A549 (cell line): ENCODE measurements at regions not wholly inside any gene's neighbourhood (a gene's known extent, or its start where the extent isn't known, plus 50 kb on each side); places are given as distances from the start of the nearest gene placed in this dataset.

ENCODE experiments used
- ATAC-seq, 2 experiments: fragments of 200-7000 bp in 1 of 2; fragments of >200 bp in 1 of 2; cut with Nextera tagmentation in 1 of 2; cut with Tn5 transposase in 1 of 2; 3 replicates each; pipeline versions ENCODE4 v1.8.0 to v1.9.1; 2018 to 2020; ENCODE audit warnings: mild to moderate bottlenecking in 1 of 2, moderate library complexity in 1 of 2
- CTCF ChIA-PET: fragments of 300-600 bp; sonication (Branson Sonifier 250); formaldehyde crosslinking; extraction: SDS; loops from one replicate; lab custom pipeline; 2021; ENCODE audit warnings: antibody characterized with exemption, inconsistent platforms; lab: Yijun Ruan, JAX
- POLR2A ChIA-PET: fragments of 350-600 bp; formaldehyde crosslinking; extraction: SDS; loops from one replicate; lab custom pipeline; 2021; ENCODE audit warnings: antibody characterized with exemption, inconsistent platforms; lab: Yijun Ruan, JAX
- DNase-seq, 2 experiments: peaks; one replicate each; pipeline versions ENCODE4 v3.0.0 to v3.0.0-alpha.2; 2011 to 2016; ENCODE audit warnings: low read depth in 1 of 2, low spot score in 1 of 2
- FAIRE-seq: peaks from 2 replicates; lab custom pipeline; 2011; peaks lifted over from hg19 to GRCh38; lab: Jason Lieb, UNC
- H3K27ac ChIP-seq, 2 experiments: fragments of >200 bp; sonication (Bioruptor Twin); formaldehyde crosslinking; 3 replicates each; pipeline ENCODE4 v1.5.1; 2016 to 2017
- H3K4me1 ChIP-seq: fragments of >200 bp; sonication (Bioruptor Twin); formaldehyde crosslinking; 3 replicates; pipeline ENCODE4 v1.6.1; 2016
- H3K4me2 ChIP-seq: fragments of >200 bp; sonication (Bioruptor Twin); formaldehyde crosslinking; 3 replicates; pipeline ENCODE4 v1.6.1; 2016
- H3K4me3 ChIP-seq: fragments of >200 bp; sonication (Bioruptor Twin); formaldehyde crosslinking; 3 replicates; pipeline ENCODE4 v1.5.1; 2016
- H3K9me3 ChIP-seq: fragments of >200 bp; sonication (Bioruptor Twin); formaldehyde crosslinking; 3 replicates; pipeline ENCODE4 v1.6.1; 2016
- ATOH8 ChIP-seq: fragments of 250-450 bp; sonication (Bioruptor Pico); IDR thresholded peaks from 2 replicates; pipeline ENCODE4 v1.5.0; 2020; ENCODE audit warnings: low read depth, mild to moderate bottlenecking, moderate library complexity
- CBX8 ChIP-seq: fragments of 200-600 bp; sonication (generic); IDR thresholded peaks from 2 replicates; pipeline ENCODE4 v1.6.1; 2016
- CHD2 ChIP-seq: fragments of 150-350 bp; IDR thresholded peaks from 2 replicates; pipeline ENCODE4 v1.6.1; 2014; ENCODE audit warnings: low read length; ENCODE audit not compliant: partially characterized antibody
- CHD4 ChIP-seq: fragments of 200-600 bp; sonication (generic); IDR thresholded peaks from 2 replicates; pipeline ENCODE4 v1.6.1; 2016; ENCODE audit warnings: antibody characterized with exemption, mild to moderate bottlenecking, borderline replicate concordance
- E2F6 ChIP-seq: IDR thresholded peaks from 2 replicates; pipeline ENCODE4 v1.6.1; 2012; ENCODE audit warnings: low read depth, borderline replicate concordance
- EHF ChIP-seq: fragments of 250-450 bp; sonication (Bioruptor Pico); IDR thresholded peaks from 2 replicates; pipeline ENCODE4 v1.5.0; 2020; ENCODE audit warnings: mild to moderate bottlenecking
- ELK1 ChIP-seq: fragments of 150-350 bp; IDR thresholded peaks from 2 replicates; pipeline ENCODE4 v1.6.1; 2014; ENCODE audit warnings: low read depth, mild to moderate bottlenecking, low read length
- FOSB ChIP-seq: fragments of 250-450 bp; sonication (Bioruptor Pico); IDR thresholded peaks from 2 replicates; pipeline ENCODE4 v1.5.0; 2020; ENCODE audit warnings: mild to moderate bottlenecking, moderate library complexity
- GATA3 ChIP-seq: IDR thresholded peaks from 2 replicates; pipeline ENCODE4 v1.6.1; 2012; ENCODE audit warnings: borderline replicate concordance
- HDAC2 ChIP-seq: fragments of 200-600 bp; sonication (generic); IDR thresholded peaks from 2 replicates; pipeline ENCODE4 v1.6.1; 2016
- HES2 ChIP-seq: fragments of >200 bp; sonication (Bioruptor Twin); formaldehyde crosslinking; IDR thresholded peaks from 2 replicates; pipeline ENCODE4 v1.6.1; 2016
- HEYL ChIP-seq: fragments of 250-450 bp; sonication (Bioruptor Pico); IDR thresholded peaks from 2 replicates; pipeline ENCODE4 v1.8.0; 2021; ENCODE audit warnings: mild to moderate bottlenecking, moderate library complexity
- KDM5A ChIP-seq: fragments of 200-600 bp; sonication (generic); IDR thresholded peaks from 2 replicates; pipeline ENCODE4 v1.6.1; 2016; ENCODE audit warnings: antibody characterized with exemption, mild to moderate bottlenecking
- MAFK ChIP-seq: fragments of 450-650 bp; IDR thresholded peaks from 2 replicates; pipeline ENCODE4 v1.6.1; 2014; ENCODE audit not compliant: partially characterized antibody
- MAX ChIP-seq: IDR thresholded peaks from 2 replicates; pipeline ENCODE4 v1.6.1; 2012
- MAZ ChIP-seq: fragments of 150-350 bp; IDR thresholded peaks from 2 replicates; pipeline ENCODE4 v1.6.1; 2014; ENCODE audit warnings: antibody characterized with exemption, low read depth, low read length, borderline replicate concordance
- NFE2L2 ChIP-seq: fragments of 150-350 bp; conservative IDR thresholded peaks from 2 replicates; pipeline ENCODE4 v1.6.1; 2014; ENCODE audit warnings: low read length
- PBX3 ChIP-seq: IDR thresholded peaks from 2 replicates; pipeline ENCODE4 v1.6.1; 2012
- RNF2 ChIP-seq: fragments of 200-600 bp; sonication (generic); IDR thresholded peaks from 2 replicates; pipeline ENCODE4 v1.6.1; 2016; ENCODE audit warnings: low read depth, mild to moderate bottlenecking, antibody characterized with exemption, moderate library complexity, borderline replicate concordance
- TP53 ChIP-seq: fragments of 250-450 bp; sonication (Bioruptor Pico); IDR thresholded peaks from 2 replicates; pipeline ENCODE4 v1.5.0; 2021; ENCODE audit warnings: mild to moderate bottlenecking, moderate library complexity
- USF2 ChIP-seq: fragments of 450-650 bp; IDR thresholded peaks from 2 replicates; pipeline ENCODE4 v1.6.1; 2014; ENCODE audit warnings: antibody characterized with exemption
- ZSCAN20 ChIP-seq: fragments of 250-450 bp; sonication (Bioruptor Pico); IDR thresholded peaks from 2 replicates; pipeline ENCODE4 v1.8.0; 2022; ENCODE audit warnings: mild to moderate bottlenecking, moderate library complexity
- WGBS: methylation state at CpG from one replicate; pipeline ENCODE4 v1.1.6; 2017; ENCODE audit errors: missing lambda C conversion rate; 5-methylcytosine and 5-hydroxymethylcytosine counted together

GRCh38 chr3:77786216-77786615 lies 746.3 kb downstream of the ROBO2 start:
- no peak for ATAC-seq
- H3K4me1 ChIP-seq = no peaks in the 10 kb centered on the region
- FAIRE-seq = no peak
- H3K4me3 ChIP-seq = no peak overlapping the region
- H3K27ac ChIP-seq = no peak overlapping the region
- POLR2A ChIA-PET = no interaction called here
- WGBS = 8% methylated on average over 1 of the region's 1 CpG
- H3K9me3 ChIP-seq = no peaks in the 10 kb centered on the region
- DNase-seq = no peak
- no peak overlapping the region for H3K4me2 ChIP-seq
- TF ChIP-seq MAFK (no peak), E2F6 (no peak), EHF (CRISPR knock-in tag) (no peak), ZSCAN20 (CRISPR knock-in tag) (no peak), HEYL (CRISPR knock-in tag) (no peak), ELK1 (no peak), USF2 (no peak), PBX3 (no peak), CBX8 (no peak), GATA3 (no peak), NFE2L2 (no peak), KDM5A (no peak), FOSB (no peak)
- TF ChIP-seq, all 56 proteins: peak for 0
- CTCF ChIA-PET = no interaction called here

- ATAC-seq = no peak
- H3K27ac ChIP-seq = no peak overlapping the region
Measured at GRCh38 chr3:77795013-77795412, 755.1 kb downstream of the ROBO2 start.

More at GRCh38 chr3:77795013-77795412, 755.1 kb downstream of the ROBO2 start:
- no peak overlapping the region for H3K4me3 ChIP-seq
- TF ChIP-seq RNF2 (no peak), TP53 (CRISPR knock-in tag) (no peak), CBX8 (no peak), MAZ (no peak), CHD2 (no peak), MAX (no peak), HDAC2 (no peak), ATOH8 (no peak), HES2 (no peak), CHD4 (no peak)
- DNase-seq (no peak), FAIRE-seq (no peak)
- ChIA-PET POLR2A (no interaction called here), CTCF (no interaction called here)
- H3K4me1 ChIP-seq = no peaks in the 10 kb centered on the region
- H3K4me2 ChIP-seq = no peak overlapping the region
- H3K9me3 ChIP-seq = no peaks in the 10 kb centered on the region
- WGBS = 8% methylated on average over 5 of the region's 5 CpGs
